Natural killer cell (primary cell): ENCODE measurements at regions not wholly inside any gene's neighbourhood (a gene's known extent, or its start where the extent isn't known, plus 50 kb on each side); places are given as distances from the start of the nearest gene placed in this dataset.

Source experiments
- ATAC-seq, 3 donors: fragments of 150-1000 bp in 2 of 3; fragments of 200-7000 bp in 1 of 3; cut with Tn5 transposase; 1 replicate in 1 of 3; 2 replicates in 2 of 3; pipeline ENCODE4 v1.10.0; 2021; ENCODE audit warnings: mild to moderate bottlenecking in 2 of 3, moderate library complexity in 2 of 3
- DNase-seq, 2 donors: peaks; one replicate each; pipeline versions ENCODE4 v3.0.0 to v3.0.0-alpha.2; 2013 to 2021; ENCODE audit warnings: mixed read lengths in 1 of 2
- H3K27ac ChIP-seq: one replicate; pipeline ENCODE4 v1.5.1; 2013; ENCODE audit warnings: mild to moderate bottlenecking, low read length
- H3K27me3 ChIP-seq: one replicate; pipeline ENCODE4 v1.6.1; 2013; ENCODE audit warnings: low read length; ENCODE audit not compliant: control insufficient read depth, insufficient read depth
- H3K36me3 ChIP-seq: one replicate; pipeline ENCODE4 v1.6.1; 2013; ENCODE audit warnings: low read length; ENCODE audit not compliant: control insufficient read depth, insufficient read depth
- H3K4me1 ChIP-seq: one replicate; pipeline ENCODE4 v1.6.1; 2013; ENCODE audit warnings: low read length; ENCODE audit not compliant: control insufficient read depth, insufficient read depth
- H3K4me3 ChIP-seq: one replicate; pipeline ENCODE4 v1.5.1; 2013; ENCODE audit warnings: low read length
- H3K9me3 ChIP-seq: one replicate; pipeline ENCODE4 v1.6.1; 2013; ENCODE audit warnings: low read length; ENCODE audit not compliant: control insufficient read depth, insufficient read depth
- H3K27ac Mint-ChIP-seq, 2 donors: one replicate each; pipeline ENCODE4 v1.8.0; 2022; ENCODE audit warnings: mild to moderate bottlenecking in 2 of 2, mixed read lengths in 2 of 2, moderate library complexity in 1 of 2
- H3K27me3 Mint-ChIP-seq, 2 donors: one replicate each; pipeline ENCODE4 v1.8.0; 2022; ENCODE audit warnings: low read depth in 2 of 2, mixed read lengths in 2 of 2
- H3K36me3 Mint-ChIP-seq: one replicate; pipeline ENCODE4 v1.8.0; 2022; ENCODE audit warnings: mixed read lengths
- H3K4me1 Mint-ChIP-seq, 2 donors: one replicate each; pipeline ENCODE4 v1.8.0; 2022; ENCODE audit warnings: mixed read lengths in 2 of 2
- H3K4me3 Mint-ChIP-seq: one replicate; pipeline ENCODE4 v1.8.0; 2022; ENCODE audit warnings: mild to moderate bottlenecking, moderate library complexity, mixed read lengths
- H3K9me3 Mint-ChIP-seq, 2 donors: one replicate each; pipeline ENCODE4 v1.8.0; 2022; ENCODE audit warnings: mixed read lengths in 2 of 2
- WGBS: methylation state at CpG from one replicate; pipeline ENCODE4 v1.1.7; 2013; ENCODE audit warnings: missing lambda C conversion rate; ENCODE audit not compliant: insufficient coverage; 5-methylcytosine and 5-hydroxymethylcytosine counted together
- intact Hi-C: fragments of 100-400 bp; cut with micrococcal nuclease; formaldehyde crosslinking; loops from one replicate; pipeline ENCODE4 v1.14.2; 2022
- TF ChIP-seq, protein P1 (sequence below): fragments of 200-600 bp; IDR thresholded peaks from one replicate; pipeline ENCODE4 v1.8.0; 2022; ENCODE audit warnings: antibody characterized with exemption

- H3K27ac ChIP-seq, result no peak overlapping the region
- H3K27me3 ChIP-seq, result no peaks in the 10 kb centered on the region
- Mint-ChIP-seq H3K9me3 (peaks cover 5 to 10% of the 10 kb centered on the region in 2 donors), H3K36me3 (no peaks in the 10 kb centered on the region), H3K4me1 (no peaks in the 10 kb centered on the region), H3K4me3 (no peak overlapping the region), H3K27me3 (no peaks in the 10 kb centered on the region), H3K27ac (no peak overlapping the region)
- H3K36me3 ChIP-seq, result no peaks in the 10 kb centered on the region
- TF ChIP-seq, protein P1, sequence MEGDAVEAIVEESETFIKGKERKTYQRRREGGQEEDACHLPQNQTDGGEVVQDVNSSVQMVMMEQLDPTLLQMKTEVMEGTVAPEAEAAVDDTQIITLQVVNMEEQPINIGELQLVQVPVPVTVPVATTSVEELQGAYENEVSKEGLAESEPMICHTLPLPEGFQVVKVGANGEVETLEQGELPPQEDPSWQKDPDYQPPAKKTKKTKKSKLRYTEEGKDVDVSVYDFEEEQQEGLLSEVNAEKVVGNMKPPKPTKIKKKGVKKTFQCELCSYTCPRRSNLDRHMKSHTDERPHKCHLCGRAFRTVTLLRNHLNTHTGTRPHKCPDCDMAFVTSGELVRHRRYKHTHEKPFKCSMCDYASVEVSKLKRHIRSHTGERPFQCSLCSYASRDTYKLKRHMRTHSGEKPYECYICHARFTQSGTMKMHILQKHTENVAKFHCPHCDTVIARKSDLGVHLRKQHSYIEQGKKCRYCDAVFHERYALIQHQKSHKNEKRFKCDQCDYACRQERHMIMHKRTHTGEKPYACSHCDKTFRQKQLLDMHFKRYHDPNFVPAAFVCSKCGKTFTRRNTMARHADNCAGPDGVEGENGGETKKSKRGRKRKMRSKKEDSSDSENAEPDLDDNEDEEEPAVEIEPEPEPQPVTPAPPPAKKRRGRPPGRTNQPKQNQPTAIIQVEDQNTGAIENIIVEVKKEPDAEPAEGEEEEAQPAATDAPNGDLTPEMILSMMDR, result no peak
- H3K9me3 ChIP-seq, result no peaks in the 10 kb centered on the region
- no peaks in the 10 kb centered on the region for H3K4me1 ChIP-seq
- DNase-seq (no peak), ATAC-seq (no peak)
- 100% methylated on average over 1 of the region's 3 CpGs for WGBS
- no peak overlapping the region for H3K4me3 ChIP-seq
- intact Hi-C loops, result no loop called here
Observed at GRCh38 chr7:85669225-85669624, 482.4 kb upstream of the SEMA3D start.

DNA sequence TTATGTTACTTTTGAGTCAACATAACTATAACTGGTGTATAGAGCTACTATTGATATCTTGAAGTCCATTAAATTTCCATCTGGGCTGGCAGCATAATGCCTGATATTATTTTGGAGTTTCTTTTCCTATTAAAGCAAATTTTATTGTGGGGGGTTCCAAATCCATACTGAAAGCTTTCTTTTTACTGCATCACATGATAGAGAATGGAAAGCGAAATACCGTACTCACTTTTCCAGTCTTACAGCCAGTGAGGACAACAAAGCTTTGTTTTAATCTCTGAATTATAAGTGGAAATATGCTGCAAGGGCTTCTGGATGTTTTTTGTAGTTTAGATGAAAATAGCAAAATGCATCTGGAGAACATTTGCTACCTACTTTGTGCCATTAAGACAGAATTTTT, 477.5 kb upstream of the SEMA3D start:
- no peaks in the 10 kb centered on the region for H3K4me1 Mint-ChIP-seq
- WGBS, result 90% methylated on average over 2 of the region's 2 CpGs
- intact Hi-C loops, result no loop called here
- Histone ChIP-seq H3K27ac (no peak overlapping the region), H3K4me3 (no peak overlapping the region), H3K4me1 (no peaks in the 10 kb centered on the region), H3K36me3 (no peaks in the 10 kb centered on the region), H3K27me3 (no peaks in the 10 kb centered on the region), H3K9me3 (no peaks in the 10 kb centered on the region)
- no peak overlapping the region for H3K27ac Mint-ChIP-seq
- ATAC-seq (no peak), DNase-seq (no peak)
- H3K9me3 Mint-ChIP-seq, result peaks cover 12 to 18% of the 10 kb centered on the region in 2 donors
- no peak overlapping the region for H3K4me3 Mint-ChIP-seq
- no peaks in the 10 kb centered on the region for H3K36me3 Mint-ChIP-seq
- TF ChIP-seq, protein P1, result no peak
- no peaks in the 10 kb centered on the region for H3K27me3 Mint-ChIP-seq

DNA sequence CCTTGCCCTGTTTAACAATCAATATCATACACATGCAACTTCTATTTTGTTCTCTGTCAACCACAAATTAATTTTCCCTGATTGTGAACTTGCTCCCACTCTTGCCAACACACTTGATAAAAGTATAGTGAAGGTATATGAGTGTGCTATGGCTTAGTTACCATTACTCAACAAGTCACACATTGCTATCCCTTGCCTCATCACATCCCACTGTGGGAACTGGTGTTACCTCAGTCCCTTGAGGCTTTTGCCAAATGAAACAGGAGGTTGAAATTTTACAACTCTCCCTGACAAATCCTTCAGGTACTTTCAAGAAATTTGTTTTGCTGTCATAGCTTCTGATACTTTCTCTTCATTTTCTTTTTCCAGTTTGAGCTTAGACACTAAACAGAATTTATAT, 472.5 kb upstream of the SEMA3D start:
- Mint-ChIP-seq H3K27ac (no peak overlapping the region), H3K4me1 (no peaks in the 10 kb centered on the region), H3K9me3 (peaks cover 9 to 14% of the 10 kb centered on the region in 2 donors), H3K36me3 (no peaks in the 10 kb centered on the region), H3K27me3 (no peaks in the 10 kb centered on the region), H3K4me3 (no peak overlapping the region)
- H3K9me3 ChIP-seq, result no peaks in the 10 kb centered on the region
- no peak overlapping the region for H3K27ac ChIP-seq
- DNase-seq (no peak), ATAC-seq (no peak)
- TF ChIP-seq, protein P1, result no peak
- H3K36me3 ChIP-seq, result no peaks in the 10 kb centered on the region
- H3K4me3 ChIP-seq, result no peak overlapping the region
- H3K27me3 ChIP-seq, result no peaks in the 10 kb centered on the region
- intact Hi-C loops, result no loop called here
- no peaks in the 10 kb centered on the region for H3K4me1 ChIP-seq

DNA sequence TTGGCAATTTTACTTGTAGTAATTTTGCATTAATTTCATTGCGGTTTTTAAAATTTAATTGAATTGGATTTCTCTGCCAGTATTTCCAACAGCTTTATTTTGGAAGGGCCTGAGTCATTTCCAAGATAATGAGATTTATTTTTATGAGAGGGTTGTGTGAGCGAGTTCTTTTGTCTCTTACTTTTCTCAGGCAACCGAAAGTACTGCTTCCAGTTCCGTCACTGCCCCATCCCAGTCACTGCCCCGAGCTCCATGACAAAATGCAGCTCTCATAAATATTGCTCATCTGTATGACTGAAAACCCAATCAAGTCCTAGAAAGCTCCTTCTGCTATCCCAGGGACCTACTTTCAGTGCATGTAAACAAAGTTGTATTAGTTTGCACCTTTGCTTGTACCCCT, 468.4 kb upstream of the SEMA3D start:
- Mint-ChIP-seq H3K36me3 (no peaks in the 10 kb centered on the region), H3K4me3 (no peak overlapping the region), H3K4me1 (no peaks in the 10 kb centered on the region), H3K9me3 (peaks cover 0 to 5% of the 10 kb centered on the region in 2 donors), H3K27me3 (no peaks in the 10 kb centered on the region), H3K27ac (no peak overlapping the region)
- intact Hi-C loops, result no loop called here
- Histone ChIP-seq H3K9me3 (no peaks in the 10 kb centered on the region), H3K27ac (no peak overlapping the region), H3K4me1 (no peaks in the 10 kb centered on the region), H3K27me3 (no peaks in the 10 kb centered on the region), H3K4me3 (no peak overlapping the region), H3K36me3 (no peaks in the 10 kb centered on the region)
- TF ChIP-seq, protein P1, result no peak
- ATAC-seq, result no peak
- 87% methylated on average over 4 of the region's 5 CpGs for WGBS
- DNase-seq, result no peak
